ENCODE measurements at regions not wholly inside any gene's neighbourhood (a gene's known extent, or its start where the extent isn't known, plus 50 kb on each side); places are given as distances from the start of the nearest gene placed in this dataset.
"Not testable (repeated sequence)": the region's sequence is repeated elsewhere in the genome, so short reads cannot be mapped to it uniquely, and the experiment has no call there.

DNA sequence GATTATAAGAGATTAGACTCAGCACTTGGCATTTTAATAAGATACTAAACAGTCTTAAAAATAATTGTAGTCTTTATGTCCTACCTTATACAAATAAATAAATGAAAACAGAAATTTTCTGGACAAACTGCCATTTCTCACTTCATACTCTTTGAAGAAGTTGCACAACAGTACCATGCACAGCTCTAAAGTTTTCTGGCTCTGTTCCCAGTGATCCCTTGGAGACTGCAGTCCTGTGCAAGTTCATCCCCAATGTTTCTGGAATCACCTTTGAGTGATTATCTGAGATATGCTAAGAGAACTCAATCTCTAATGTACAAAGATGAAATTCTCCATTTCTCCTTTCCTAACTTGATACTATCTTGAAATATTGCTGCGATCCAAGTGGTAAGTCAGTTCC lies 330.4 kb upstream of the EDIL3 start:
- ChIA-PET CTCF (interaction anchor here (0.6 kb wide), 2 partner anchors 502 to 882 kb away, joined by 3 to 8 read pairs; no protein-coding TSS in a partner anchor), POLR2A (ENCODE audit: low non-redundant PET) (no interaction called here)
- H3K27ac ChIP-seq = no peak overlapping the region
- DNase-seq (ENCODE audit: low spot score) = no peak
- TF ChIP-seq, protein P1, sequence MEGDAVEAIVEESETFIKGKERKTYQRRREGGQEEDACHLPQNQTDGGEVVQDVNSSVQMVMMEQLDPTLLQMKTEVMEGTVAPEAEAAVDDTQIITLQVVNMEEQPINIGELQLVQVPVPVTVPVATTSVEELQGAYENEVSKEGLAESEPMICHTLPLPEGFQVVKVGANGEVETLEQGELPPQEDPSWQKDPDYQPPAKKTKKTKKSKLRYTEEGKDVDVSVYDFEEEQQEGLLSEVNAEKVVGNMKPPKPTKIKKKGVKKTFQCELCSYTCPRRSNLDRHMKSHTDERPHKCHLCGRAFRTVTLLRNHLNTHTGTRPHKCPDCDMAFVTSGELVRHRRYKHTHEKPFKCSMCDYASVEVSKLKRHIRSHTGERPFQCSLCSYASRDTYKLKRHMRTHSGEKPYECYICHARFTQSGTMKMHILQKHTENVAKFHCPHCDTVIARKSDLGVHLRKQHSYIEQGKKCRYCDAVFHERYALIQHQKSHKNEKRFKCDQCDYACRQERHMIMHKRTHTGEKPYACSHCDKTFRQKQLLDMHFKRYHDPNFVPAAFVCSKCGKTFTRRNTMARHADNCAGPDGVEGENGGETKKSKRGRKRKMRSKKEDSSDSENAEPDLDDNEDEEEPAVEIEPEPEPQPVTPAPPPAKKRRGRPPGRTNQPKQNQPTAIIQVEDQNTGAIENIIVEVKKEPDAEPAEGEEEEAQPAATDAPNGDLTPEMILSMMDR (conservative IDR thresholded peaks at IDR 0.05; ENCODE audit: low read depth) = no peak

DNA sequence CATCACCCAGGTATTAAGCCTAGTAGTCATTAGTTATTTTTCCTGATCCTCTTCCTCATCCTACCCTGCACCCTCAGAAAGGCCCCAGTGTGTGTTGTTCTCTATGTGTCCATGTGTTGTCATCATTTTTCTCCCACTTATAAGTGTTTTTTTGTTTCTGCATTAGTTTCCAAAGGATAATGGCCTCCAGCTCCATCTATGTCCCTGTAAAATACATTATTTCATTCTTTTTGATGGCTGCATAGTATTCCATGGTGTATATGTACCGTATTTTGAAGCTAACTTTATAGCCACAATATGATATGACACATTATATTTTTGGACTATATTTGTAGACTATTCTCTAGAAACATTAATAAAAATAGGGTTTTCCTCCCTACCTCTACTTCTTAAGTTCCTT lies 324.4 kb upstream of the EDIL3 start:
- CTCF ChIA-PET = interaction anchor here (0.7 kb wide), 1 partner anchor 245 kb away, joined by 3 read pairs; no protein-coding TSS in a partner anchor
- POLR2A ChIA-PET (ENCODE audit: low non-redundant PET) = no interaction called here
- DNase-seq (ENCODE audit: low spot score) = no peak
- TF ChIP-seq, protein P1 (conservative IDR thresholded peaks at IDR 0.05; ENCODE audit: low read depth) = no peak
- no peak overlapping the region for H3K27ac ChIP-seq

- TF ChIP-seq, protein P1 (conservative IDR thresholded peaks at IDR 0.05; ENCODE audit: low read depth) = no peak
- ChIA-PET POLR2A (ENCODE audit: low non-redundant PET) (interaction anchor here (0.6 kb wide), 1 partner anchor 156 kb away, joined by 3 read pairs; no protein-coding TSS in a partner anchor), CTCF (no interaction called here)
- H3K27ac ChIP-seq = no peak overlapping the region
- DNase-seq (ENCODE audit: low spot score) = no peak
These were observed 322.3 kb upstream of the EDIL3 start for GRCh38 chr5:84706678-84707641.

DNA sequence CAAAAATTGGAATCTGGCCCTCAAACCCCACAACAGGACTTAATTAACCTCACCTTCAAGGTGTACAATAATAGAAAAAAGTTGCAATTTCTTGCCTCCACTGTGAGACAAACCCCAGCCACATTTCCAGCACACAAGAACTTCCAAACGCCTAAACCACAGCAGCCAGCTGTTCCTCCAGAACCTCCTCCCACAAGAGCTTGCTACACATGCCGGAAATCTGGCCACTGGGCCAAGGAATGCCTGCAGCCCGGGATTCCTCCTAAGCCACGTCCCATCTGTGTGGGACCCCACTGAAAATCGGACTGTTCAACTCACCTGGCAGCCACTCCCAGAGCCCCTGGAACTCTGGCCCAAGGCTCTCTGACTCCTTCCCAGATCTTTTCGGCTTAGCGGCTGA lies 315.9 kb upstream of the EDIL3 start:
- H3K27ac ChIP-seq; DNase-seq (ENCODE audit: low spot score); POLR2A ChIA-PET (ENCODE audit: low non-redundant PET); CTCF ChIA-PET: not testable (repeated sequence)

DNA sequence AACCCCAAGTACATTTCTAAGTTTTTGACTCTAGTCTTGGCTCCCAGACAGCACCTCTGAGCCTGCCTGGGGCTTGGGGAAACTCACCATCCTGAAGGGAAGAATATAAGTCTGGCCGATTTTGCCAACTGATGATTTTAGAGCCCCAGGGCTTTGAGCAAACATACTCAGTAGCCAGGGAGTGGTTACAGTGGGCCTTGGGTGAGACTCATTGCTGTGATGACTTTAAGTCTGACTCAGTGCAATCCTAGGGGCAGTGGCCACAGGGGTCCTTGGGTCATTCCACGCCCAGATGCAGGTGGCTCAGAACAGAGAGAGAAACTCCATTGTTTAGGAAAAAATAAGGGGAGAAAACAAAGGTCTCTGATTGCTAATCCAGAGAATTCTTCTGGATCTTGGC lies 312.0 kb upstream of the EDIL3 start:
- TF ChIP-seq, protein P1 (conservative IDR thresholded peaks at IDR 0.05; ENCODE audit: low read depth) = no peak
- POLR2A ChIA-PET (ENCODE audit: low non-redundant PET) = no interaction called here
- DNase-seq (ENCODE audit: low spot score) = peak; percentile 52
- H3K27ac ChIP-seq = no peak overlapping the region
- CTCF ChIA-PET = interaction anchor here (0.6 kb wide), 1 partner anchor 73 kb away, joined by 6 read pairs; no protein-coding TSS in a partner anchor

- TF ChIP-seq, protein P1 (conservative IDR thresholded peaks at IDR 0.05; ENCODE audit: low read depth) = no peak
- no peak for DNase-seq (ENCODE audit: low spot score)
- ChIA-PET CTCF (no interaction called here), POLR2A (ENCODE audit: low non-redundant PET) (no interaction called here)
- H3K27ac ChIP-seq = no peak overlapping the region
These were observed 310.6 kb upstream of the EDIL3 start for GRCh38 chr5:84695330-84695729.

DNA sequence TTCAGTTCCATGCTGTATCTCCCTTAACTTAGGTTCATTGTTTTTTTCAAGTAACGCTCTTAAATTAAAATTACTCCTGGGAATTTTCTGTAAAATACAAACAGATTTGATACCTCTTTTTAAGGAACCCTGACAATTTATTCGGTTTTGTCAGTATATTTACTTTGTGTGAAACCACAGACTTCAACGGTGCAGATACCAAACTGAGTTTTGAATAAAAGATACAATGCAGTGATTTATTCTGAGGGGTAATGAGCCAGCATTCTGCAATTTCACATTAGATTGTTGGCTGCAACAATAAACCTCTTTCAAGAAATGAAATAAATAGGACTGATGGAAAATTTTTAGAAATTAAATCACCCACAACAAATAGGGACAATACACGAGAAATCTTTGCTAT lies 308.6 kb upstream of the EDIL3 start:
- DNase-seq (ENCODE audit: low spot score) = no peak
- H3K27ac ChIP-seq = no peak overlapping the region
- ChIA-PET CTCF (no interaction called here), POLR2A (ENCODE audit: low non-redundant PET) (no interaction called here)
- TF ChIP-seq, protein P1 (conservative IDR thresholded peaks at IDR 0.05; ENCODE audit: low read depth) = no peak
